22Rv1 (cell line): ENCODE measurements at regions not wholly inside any gene's neighbourhood (a gene's known extent, or its start where the extent isn't known, plus 50 kb on each side); places are given as distances from the start of the nearest gene placed in this dataset.

Experiments used
- H3K27ac ChIP-seq: fragments of 450-650 bp; 2 replicates; pipeline ENCODE4 v1.5.1; 2017
- CTCF ChIP-seq: fragments of 450-650 bp; IDR thresholded peaks from 2 replicates; pipeline ENCODE4 v1.5.1; 2017; ENCODE audit warnings: mild to moderate bottlenecking
- ZFX ChIP-seq: fragments of 450-650 bp; IDR thresholded peaks from 2 replicates; pipeline ENCODE4 v1.6.1; 2017; ENCODE audit warnings: antibody characterized with exemption, borderline replicate concordance

DNA sequence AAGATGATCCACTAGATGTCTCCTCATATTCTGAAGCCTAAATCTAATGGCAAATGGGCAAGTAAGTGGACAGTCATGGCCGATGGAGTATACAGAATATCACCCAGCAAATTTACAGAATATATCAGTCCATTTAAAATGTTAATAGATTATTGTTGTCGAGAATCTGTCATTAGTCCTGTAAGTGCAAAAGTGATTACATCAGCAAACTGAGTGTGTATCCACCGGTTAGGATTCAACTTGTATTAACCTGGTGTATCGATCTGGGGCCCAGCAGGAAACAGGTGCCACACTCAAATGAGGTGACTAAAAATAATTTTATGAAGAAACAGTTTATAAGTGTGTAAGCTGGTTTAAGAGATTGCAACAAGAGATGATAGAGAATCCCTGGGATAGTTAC is 367.9 kb upstream of the FAM47C start:
- TF ChIP-seq ZFX = no peak
- TF ChIP-seq CTCF = peak; percentile 13; the same call in 1 of the 2 replicates
- no peak overlapping the region for H3K27ac ChIP-seq

DNA sequence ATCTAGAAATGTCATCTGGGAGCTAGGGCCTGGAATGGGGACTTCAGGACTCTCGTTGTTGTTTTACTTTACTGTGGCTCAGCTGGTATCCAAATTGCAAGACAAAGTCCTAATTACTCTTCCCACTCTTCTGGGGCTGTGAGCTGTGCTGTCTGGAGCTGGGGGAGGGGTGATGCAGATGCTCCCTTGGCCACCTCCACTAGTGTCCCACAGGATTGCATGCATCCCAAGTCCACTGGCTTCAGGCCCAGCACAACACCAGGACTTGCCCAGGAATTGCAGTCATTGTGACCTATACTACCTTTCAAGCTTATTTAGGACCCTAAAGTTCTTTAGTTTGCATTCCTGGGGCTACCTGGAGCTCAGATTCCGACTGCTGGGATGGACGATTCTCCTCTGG is 366.1 kb upstream of the FAM47C start:
- TF ChIP-seq ZFX (no peak), CTCF (no peak)

DNA sequence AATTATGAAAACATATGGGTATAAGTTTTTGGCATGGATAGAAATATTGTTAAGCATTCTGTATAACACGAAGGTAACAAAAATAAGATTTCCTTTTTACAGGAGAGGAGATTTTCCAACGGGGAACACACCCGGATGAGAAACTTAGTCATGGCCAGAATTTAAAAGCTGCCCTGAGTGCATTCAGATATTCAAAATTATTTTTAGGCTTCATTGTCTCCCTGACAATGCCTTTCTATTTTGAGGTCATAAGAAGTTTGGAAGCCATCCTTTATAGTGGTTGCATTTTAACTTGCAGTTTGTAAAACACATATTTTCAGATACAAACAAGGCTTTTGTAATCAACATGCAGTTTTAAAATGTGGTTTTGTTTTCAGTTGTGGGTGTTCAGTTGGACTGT is 357.5 kb upstream of the FAM47C start:
- TF ChIP-seq ZFX (no peak), CTCF (no peak)
- no peak overlapping the region for H3K27ac ChIP-seq

More for the DNA sequence above, 366.1 kb upstream of the FAM47C start:
- H3K27ac ChIP-seq = no peak overlapping the region

DNA sequence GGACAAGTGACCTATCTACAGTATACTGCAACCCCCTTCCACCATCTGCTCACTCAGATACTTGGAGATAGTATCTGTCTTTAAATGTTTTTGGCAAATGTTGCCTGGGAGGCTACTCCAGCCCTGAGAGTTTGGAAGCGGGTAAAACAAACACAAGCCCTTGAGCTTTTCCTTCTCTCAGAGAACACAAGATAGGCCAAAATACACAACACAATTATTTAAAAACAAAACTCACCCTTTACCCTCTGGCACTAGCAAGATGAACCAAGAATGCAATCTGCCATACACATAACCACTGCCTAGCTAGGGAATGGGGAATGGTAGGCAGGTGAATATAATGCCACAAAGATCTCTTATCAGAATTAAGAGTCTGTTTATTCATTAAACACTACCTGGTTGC is 324.7 kb upstream of the FAM47C start:
- no peak for TF ChIP-seq ZFX
- TF ChIP-seq CTCF = no peak
- H3K27ac ChIP-seq = 0 out of 2 replicates have a peak overlapping the region, but pooled peaks have one; percentile 17

DNA sequence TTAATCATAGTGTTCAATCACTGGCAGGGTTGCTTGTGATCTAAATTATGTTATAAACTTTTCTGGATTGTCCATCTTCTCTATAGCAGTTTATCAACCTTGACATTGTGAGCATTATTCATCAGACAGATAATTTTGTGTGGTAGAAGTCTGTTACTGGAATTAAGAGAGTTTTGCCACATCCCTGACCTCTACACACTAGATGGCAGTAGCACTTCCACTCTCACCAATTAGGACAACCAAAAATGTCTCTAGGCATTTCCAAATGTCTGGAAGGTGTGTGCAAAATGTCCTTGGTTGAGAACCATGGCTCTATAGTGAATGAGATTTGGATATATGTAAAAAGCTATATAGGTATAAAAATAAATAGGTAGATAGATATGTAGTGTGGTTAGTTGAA is 324.1 kb upstream of the FAM47C start:
- 0 out of 2 replicates have a peak overlapping the region, but pooled peaks have one; percentile 17 for H3K27ac ChIP-seq
- TF ChIP-seq CTCF (peak; percentile 52), ZFX (no peak)

- TF ChIP-seq CTCF (no peak), ZFX (no peak)
- no peak overlapping the region for H3K27ac ChIP-seq
Observed at GRCh38 chrX:36721990-36722389, 286.2 kb upstream of the FAM47C start.

DNA sequence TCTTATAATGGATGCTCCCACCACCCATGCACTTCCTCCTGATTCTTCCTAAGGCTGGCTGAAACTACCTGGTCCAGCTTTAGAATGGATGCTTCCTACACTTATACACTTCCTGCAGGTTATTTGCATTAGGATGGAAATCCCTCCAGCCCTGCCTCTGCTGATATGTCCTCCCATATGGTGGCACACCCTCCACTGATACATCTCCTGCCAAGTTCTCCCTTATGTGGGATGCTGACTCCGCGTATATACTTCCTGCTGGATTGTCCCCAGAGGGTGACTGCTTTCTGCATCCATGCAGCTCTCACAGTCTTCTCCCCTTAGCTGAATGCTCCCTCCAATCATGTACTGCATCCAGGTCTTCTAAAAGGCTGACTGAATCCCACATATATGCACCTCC is 254.6 kb upstream of the FAM47C start:
- H3K27ac ChIP-seq = no peak overlapping the region
- TF ChIP-seq ZFX (no peak), CTCF (no peak)
